Nephron (organoid): ENCODE measurements at regions not wholly inside any gene's neighbourhood (a gene's known extent, or its start where the extent isn't known, plus 50 kb on each side); places are given as distances from the start of the nearest gene placed in this dataset.

Source experiments
- H3K27ac Mint-ChIP-seq, 3 experiments: 2 replicates each; pipeline ENCODE4 v1.8.0; 2020; ENCODE audit warnings: mixed read lengths in 3 of 3, mild to moderate bottlenecking in 2 of 3, moderate library complexity in 1 of 3
- H3K27me3 Mint-ChIP-seq: 2 replicates; pipeline ENCODE4 v1.8.0; 2021; ENCODE audit warnings: low read depth, mild to moderate bottlenecking, moderate library complexity, mixed read lengths
- H3K36me3 Mint-ChIP-seq: 2 replicates; pipeline ENCODE4 v1.8.0; 2020; ENCODE audit warnings: low read depth, mixed read lengths
- H3K4me1 Mint-ChIP-seq: 2 replicates; pipeline ENCODE4 v1.8.0; 2020; ENCODE audit warnings: mixed read lengths
- H3K4me3 Mint-ChIP-seq, 3 experiments: 2 replicates each; pipeline ENCODE4 v1.8.0; 2020; ENCODE audit warnings: mild to moderate bottlenecking in 3 of 3, mixed read lengths in 3 of 3, moderate library complexity in 2 of 3
- H3K9me3 Mint-ChIP-seq: 2 replicates; pipeline ENCODE4 v1.8.0; 2020; ENCODE audit warnings: mixed read lengths
- TF ChIP-seq, protein P1 (sequence below), 3 experiments: fragments of 200-600 bp; sonication (generic); IDR thresholded peaks; one replicate each; pipeline ENCODE4 v1.5.0; 2021; ENCODE audit warnings: antibody characterized with exemption in 3 of 3; ENCODE audit not compliant: unreplicated experiment in 3 of 3

- Mint-ChIP-seq H3K4me3 (no peak overlapping the region), H3K27ac (no peak overlapping the region), H3K36me3 (no peaks in the 10 kb centered on the region), H3K9me3 (no peaks in the 10 kb centered on the region), H3K27me3 (no peaks in the 10 kb centered on the region), H3K4me1 (no peaks in the 10 kb centered on the region)
- TF ChIP-seq, protein P1, sequence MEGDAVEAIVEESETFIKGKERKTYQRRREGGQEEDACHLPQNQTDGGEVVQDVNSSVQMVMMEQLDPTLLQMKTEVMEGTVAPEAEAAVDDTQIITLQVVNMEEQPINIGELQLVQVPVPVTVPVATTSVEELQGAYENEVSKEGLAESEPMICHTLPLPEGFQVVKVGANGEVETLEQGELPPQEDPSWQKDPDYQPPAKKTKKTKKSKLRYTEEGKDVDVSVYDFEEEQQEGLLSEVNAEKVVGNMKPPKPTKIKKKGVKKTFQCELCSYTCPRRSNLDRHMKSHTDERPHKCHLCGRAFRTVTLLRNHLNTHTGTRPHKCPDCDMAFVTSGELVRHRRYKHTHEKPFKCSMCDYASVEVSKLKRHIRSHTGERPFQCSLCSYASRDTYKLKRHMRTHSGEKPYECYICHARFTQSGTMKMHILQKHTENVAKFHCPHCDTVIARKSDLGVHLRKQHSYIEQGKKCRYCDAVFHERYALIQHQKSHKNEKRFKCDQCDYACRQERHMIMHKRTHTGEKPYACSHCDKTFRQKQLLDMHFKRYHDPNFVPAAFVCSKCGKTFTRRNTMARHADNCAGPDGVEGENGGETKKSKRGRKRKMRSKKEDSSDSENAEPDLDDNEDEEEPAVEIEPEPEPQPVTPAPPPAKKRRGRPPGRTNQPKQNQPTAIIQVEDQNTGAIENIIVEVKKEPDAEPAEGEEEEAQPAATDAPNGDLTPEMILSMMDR (IDR thresholded peaks at IDR 0.05; ENCODE audit: unreplicated experiment in 3 of 3) = no peak
These were observed 475.6 kb upstream of the NCAM2 start for GRCh38 chr21:20522611-20523010.

- no peaks in the 10 kb centered on the region for H3K27me3 Mint-ChIP-seq
- no peak overlapping the region for H3K27ac Mint-ChIP-seq
- no peaks in the 10 kb centered on the region for H3K36me3 Mint-ChIP-seq
- TF ChIP-seq, protein P1 (IDR thresholded peaks at IDR 0.05; ENCODE audit: unreplicated experiment in 3 of 3) = no peak
- no peaks in the 10 kb centered on the region for H3K9me3 Mint-ChIP-seq
- no peak overlapping the region for H3K4me3 Mint-ChIP-seq
- H3K4me1 Mint-ChIP-seq = no peaks in the 10 kb centered on the region
These were observed 475.0 kb upstream of the NCAM2 start for GRCh38 chr21:20523191-20523590.

GRCh38 chr21:20527731-20528460 is 470.3 kb upstream of the NCAM2 start:
- H3K4me1 Mint-ChIP-seq = peaks cover 4% of the 10 kb centered on the region
- no peak overlapping the region for H3K4me3 Mint-ChIP-seq
- no peaks in the 10 kb centered on the region for H3K36me3 Mint-ChIP-seq
- peaks cover 7% of the 10 kb centered on the region for H3K9me3 Mint-ChIP-seq
- no peak overlapping the region for H3K27ac Mint-ChIP-seq
- TF ChIP-seq, protein P1 (IDR thresholded peaks at IDR 0.05; ENCODE audit: unreplicated experiment in 3 of 3) = no peak
- peaks cover 4% of the 10 kb centered on the region for H3K27me3 Mint-ChIP-seq

DNA sequence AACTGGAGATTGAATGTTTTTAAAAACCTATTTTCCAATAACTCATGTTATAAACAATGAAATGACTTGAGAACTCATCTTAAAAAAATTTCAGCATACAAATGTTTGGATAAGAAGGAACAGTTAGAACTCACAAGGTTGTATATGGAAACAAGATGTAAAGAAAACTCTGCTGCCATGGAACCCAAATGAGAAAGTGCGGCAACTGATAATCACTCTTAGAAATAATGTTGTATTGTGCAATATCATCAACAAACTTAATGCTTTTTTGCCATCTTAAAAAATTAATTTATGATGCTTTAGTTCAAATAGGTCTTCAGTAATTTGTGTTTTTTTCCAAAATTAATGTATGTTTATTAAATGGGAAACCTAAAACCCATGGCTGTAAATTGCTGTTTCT is 461.1 kb upstream of the NCAM2 start:
- H3K27me3 Mint-ChIP-seq = peaks cover 6% of the 10 kb centered on the region
- peaks cover 4% of the 10 kb centered on the region for H3K9me3 Mint-ChIP-seq
- H3K27ac Mint-ChIP-seq = no peak overlapping the region
- H3K36me3 Mint-ChIP-seq = no peaks in the 10 kb centered on the region
- H3K4me1 Mint-ChIP-seq = no peaks in the 10 kb centered on the region
- TF ChIP-seq, protein P1 (IDR thresholded peaks at IDR 0.05; ENCODE audit: unreplicated experiment in 3 of 3) = no peak
- H3K4me3 Mint-ChIP-seq = no peak overlapping the region

- no peak overlapping the region for H3K27ac Mint-ChIP-seq
- peaks cover 5% of the 10 kb centered on the region for H3K27me3 Mint-ChIP-seq
- H3K36me3 Mint-ChIP-seq = no peaks in the 10 kb centered on the region
- TF ChIP-seq, protein P1 (IDR thresholded peaks at IDR 0.05; ENCODE audit: unreplicated experiment in 3 of 3) = no peak
- no peaks in the 10 kb centered on the region for H3K4me1 Mint-ChIP-seq
- H3K9me3 Mint-ChIP-seq = no peaks in the 10 kb centered on the region
- H3K4me3 Mint-ChIP-seq = no peak overlapping the region
These were observed 460.1 kb upstream of the NCAM2 start for GRCh38 chr21:20538039-20538658.

GRCh38 chr21:20545454-20545853 is 452.8 kb upstream of the NCAM2 start:
- Mint-ChIP-seq H3K9me3 (no peaks in the 10 kb centered on the region), H3K4me3 (no peak overlapping the region), H3K27ac (no peak overlapping the region), H3K27me3 (no peaks in the 10 kb centered on the region), H3K4me1 (no peaks in the 10 kb centered on the region), H3K36me3 (no peaks in the 10 kb centered on the region)
- TF ChIP-seq, protein P1 (IDR thresholded peaks at IDR 0.05; ENCODE audit: unreplicated experiment in 3 of 3) = no peak
